Inferior parietal cortex (tissue), 1 donor: ENCODE measurements at regions not wholly inside any gene's neighbourhood (a gene's known extent, or its start where the extent isn't known, plus 50 kb on each side); places are given as distances from the start of the nearest gene placed in this dataset.

Source experiments
- DNase-seq: peaks from one replicate; pipeline ENCODE4 v3.0.0-alpha.2; 2016; ENCODE audit errors: extremely low spot score

- DNase-seq = no peak
These were observed 419.0 kb downstream of the GADD45G start for GRCh38 chr9:90023861-90024260.

- DNase-seq = no peak
These were observed 419.6 kb downstream of the GADD45G start for GRCh38 chr9:90024409-90024808.

- no peak for DNase-seq
These were observed 420.0 kb downstream of the GADD45G start for GRCh38 chr9:90024823-90025222.

GRCh38 chr9:90025816-90026215, 421.0 kb downstream of the GADD45G start:
- no peak for DNase-seq

GRCh38 chr9:90027296-90027790, 422.5 kb downstream of the GADD45G start:
- no peak for DNase-seq

- DNase-seq = no peak
These were observed 424.6 kb downstream of the GADD45G start for GRCh38 chr9:90029386-90029785.

- no peak for DNase-seq
These were observed 425.2 kb downstream of the GADD45G start for GRCh38 chr9:90029996-90030395.

GRCh38 chr9:90032296-90033027, 427.6 kb downstream of the GADD45G start:
- DNase-seq = no peak

GRCh38 chr9:90033028-90033650, 428.3 kb downstream of the GADD45G start:
- no peak for DNase-seq

- no peak for DNase-seq
These were observed 429.3 kb downstream of the GADD45G start for GRCh38 chr9:90034071-90034470.

GRCh38 chr9:90035471-90035870, 430.7 kb downstream of the GADD45G start:
- no peak for DNase-seq

- DNase-seq = no peak
These were observed 432.5 kb downstream of the GADD45G start for GRCh38 chr9:90037146-90037797.

- DNase-seq = no peak
These were observed 434.0 kb downstream of the GADD45G start for GRCh38 chr9:90038763-90039162.

- DNase-seq = no peak
These were observed 439.5 kb downstream of the GADD45G start for GRCh38 chr9:90044263-90044662.

- no peak for DNase-seq
These were observed 439.9 kb downstream of the GADD45G start for GRCh38 chr9:90044710-90045151.

- peak; percentile 29 for DNase-seq
These were observed 441.6 kb downstream of the GADD45G start for GRCh38 chr9:90046317-90046861.

GRCh38 chr9:90047828-90048227, 443.0 kb downstream of the GADD45G start:
- no peak for DNase-seq

- DNase-seq = no peak
These were observed 447.6 kb downstream of the GADD45G start for GRCh38 chr9:90052366-90052765.

GRCh38 chr9:90053027-90053426, 448.2 kb downstream of the GADD45G start:
- DNase-seq = no peak

- DNase-seq = no peak
These were observed 450.0 kb downstream of the GADD45G start for GRCh38 chr9:90054810-90055209.

- DNase-seq = no peak
These were observed 450.4 kb downstream of the GADD45G start for GRCh38 chr9:90055226-90055625.

GRCh38 chr9:90057361-90057760, 452.5 kb downstream of the GADD45G start:
- no peak for DNase-seq
